HFF-Myc (cell line): ENCODE measurements at regions not wholly inside any gene's neighbourhood (a gene's known extent, or its start where the extent isn't known, plus 50 kb on each side); places are given as distances from the start of the nearest gene placed in this dataset.

ENCODE experiments used
- DNase-seq: peaks from one replicate; pipeline ENCODE4 v3.0.0-alpha.2; 2011; ENCODE audit warnings: low read depth; ENCODE audit errors: extremely low read depth
- H3K4me3 ChIP-seq: replicated peaks from 2 replicates; pipeline ENCODE4 v1.5.1; 2011; ENCODE audit warnings: low read depth, mild to moderate bottlenecking, control low read depth, low read length
- CTCF ChIP-seq: IDR thresholded peaks from 2 replicates; pipeline ENCODE4 v1.5.1; 2012; ENCODE audit warnings: mild to moderate bottlenecking, low read depth, low read length, control low read depth; ENCODE audit errors: missing control alignments

GRCh38 chr2:120898496-120898895 lies 162.8 kb downstream of the GLI2 start:
- no peak for TF ChIP-seq CTCF
- no peak for DNase-seq
- no peak overlapping the region for H3K4me3 ChIP-seq

DNA sequence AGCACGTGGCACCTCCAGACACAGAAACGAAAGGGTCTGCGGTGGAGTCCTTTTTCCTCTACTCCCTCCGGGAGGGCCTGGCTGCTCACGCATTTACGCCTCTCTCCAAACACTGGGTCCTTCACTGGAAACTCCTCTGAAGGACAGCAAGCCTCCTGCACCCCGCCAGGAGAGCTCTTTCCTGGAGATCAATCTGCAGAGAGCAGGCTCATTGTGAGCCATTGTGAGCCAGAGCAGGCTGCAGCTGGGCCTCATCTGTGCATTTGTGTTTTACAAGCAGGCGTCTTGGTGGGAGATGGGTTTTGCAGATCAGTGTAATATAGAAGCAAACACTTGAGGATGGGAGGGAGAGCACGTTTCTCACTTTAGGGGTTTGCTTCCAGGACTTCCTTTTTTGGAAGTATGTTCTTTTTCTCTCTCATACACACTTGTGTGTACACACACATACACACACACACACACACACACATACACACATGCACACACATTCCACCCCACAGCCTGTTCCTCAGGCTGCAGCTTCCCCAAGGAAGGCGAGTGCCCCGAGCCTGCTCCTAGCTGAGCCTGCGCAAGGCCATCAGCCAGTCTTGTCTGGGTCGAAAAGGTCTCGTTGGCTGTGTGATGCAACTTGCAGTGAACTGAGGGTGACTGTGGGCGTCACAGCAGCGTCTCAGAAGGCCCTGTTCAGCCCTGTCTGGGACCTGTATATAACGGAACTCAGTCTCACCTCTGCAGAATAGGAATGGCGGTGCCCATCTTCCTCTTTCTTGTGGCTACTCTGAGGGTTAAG lies 163.5 kb downstream of the GLI2 start:
- DNase-seq, result no peak
- no peak for TF ChIP-seq CTCF
- H3K4me3 ChIP-seq, result no peak overlapping the region

GRCh38 chr2:120899771-120900170 lies 164.1 kb downstream of the GLI2 start:
- H3K4me3 ChIP-seq, result no peak overlapping the region
- no peak for TF ChIP-seq CTCF
- no peak for DNase-seq

GRCh38 chr2:120901201-120901600 lies 165.5 kb downstream of the GLI2 start:
- H3K4me3 ChIP-seq, result no peak overlapping the region
- DNase-seq, result no peak
- TF ChIP-seq CTCF, result no peak

- no peak for TF ChIP-seq CTCF
- H3K4me3 ChIP-seq, result no peak overlapping the region
- no peak for DNase-seq
These were observed 166.9 kb downstream of the GLI2 start for GRCh38 chr2:120902592-120902991.

DNA sequence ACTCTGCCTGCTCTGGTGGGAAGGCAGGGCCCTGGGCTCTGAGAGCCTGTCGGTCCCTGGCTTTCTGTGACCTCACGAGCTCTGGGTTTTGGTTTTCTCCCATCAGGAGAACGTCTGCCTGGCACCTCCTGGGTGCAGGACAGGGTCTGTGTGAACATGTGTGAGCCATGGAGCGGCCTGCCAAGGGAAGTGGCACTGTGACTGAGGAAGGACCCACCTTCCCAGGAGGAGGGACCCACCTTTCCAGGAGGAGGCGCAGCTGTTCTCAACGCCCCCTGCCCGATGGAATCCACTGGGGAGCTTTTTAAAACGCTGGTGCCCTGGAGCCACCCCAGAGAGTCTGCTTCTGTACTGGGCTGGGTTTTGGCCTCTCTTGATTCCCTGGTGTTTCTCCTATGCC lies 168.7 kb downstream of the GLI2 start:
- H3K4me3 ChIP-seq, result no peak overlapping the region
- DNase-seq, result no peak
- TF ChIP-seq CTCF, result no peak

- DNase-seq, result no peak
- no peak for TF ChIP-seq CTCF
- no peak overlapping the region for H3K4me3 ChIP-seq
These were observed 169.2 kb downstream of the GLI2 start for GRCh38 chr2:120904830-120905234.
